Sigmoid colon (tissue), 4 donors: ENCODE measurements at regions not wholly inside any gene's neighbourhood (a gene's known extent, or its start where the extent isn't known, plus 50 kb on each side); places are given as distances from the start of the nearest gene placed in this dataset.
"Not testable (repeated sequence)": the region's sequence is repeated elsewhere in the genome, so short reads cannot be mapped to it uniquely, and the experiment has no call there.

ENCODE experiments used
- EP300 ChIP-seq, 4 donors: sonication (generic); formaldehyde crosslinking; IDR thresholded peaks; one replicate each; pipeline ENCODE4 v1.6.1; 2017; ENCODE audit warnings: antibody characterized with exemption in 4 of 4
- POLR2A ChIP-seq, 2 donors: fragments of 450-650 bp; IDR thresholded peaks; one replicate each; pipeline ENCODE4 v1.6.1; 2016; ENCODE audit warnings: antibody characterized with exemption in 2 of 2, mild to moderate bottlenecking in 2 of 2, moderate library complexity in 2 of 2
- TF ChIP-seq, protein P1 (sequence below), 4 experiments: fragments of 450-650 bp in 3 of 4; fragments of 200-600 bp in 1 of 4; IDR thresholded peaks; one replicate each; pipeline ENCODE4 v1.5.1; 2016 to 2019; ENCODE audit warnings: antibody characterized with exemption in 4 of 4, mild to moderate bottlenecking in 3 of 4, moderate library complexity in 2 of 4

GRCh38 chr10:106015369-106016199 is 1148.9 kb downstream of the SORCS1 start:
- TF ChIP-seq, protein P1, sequence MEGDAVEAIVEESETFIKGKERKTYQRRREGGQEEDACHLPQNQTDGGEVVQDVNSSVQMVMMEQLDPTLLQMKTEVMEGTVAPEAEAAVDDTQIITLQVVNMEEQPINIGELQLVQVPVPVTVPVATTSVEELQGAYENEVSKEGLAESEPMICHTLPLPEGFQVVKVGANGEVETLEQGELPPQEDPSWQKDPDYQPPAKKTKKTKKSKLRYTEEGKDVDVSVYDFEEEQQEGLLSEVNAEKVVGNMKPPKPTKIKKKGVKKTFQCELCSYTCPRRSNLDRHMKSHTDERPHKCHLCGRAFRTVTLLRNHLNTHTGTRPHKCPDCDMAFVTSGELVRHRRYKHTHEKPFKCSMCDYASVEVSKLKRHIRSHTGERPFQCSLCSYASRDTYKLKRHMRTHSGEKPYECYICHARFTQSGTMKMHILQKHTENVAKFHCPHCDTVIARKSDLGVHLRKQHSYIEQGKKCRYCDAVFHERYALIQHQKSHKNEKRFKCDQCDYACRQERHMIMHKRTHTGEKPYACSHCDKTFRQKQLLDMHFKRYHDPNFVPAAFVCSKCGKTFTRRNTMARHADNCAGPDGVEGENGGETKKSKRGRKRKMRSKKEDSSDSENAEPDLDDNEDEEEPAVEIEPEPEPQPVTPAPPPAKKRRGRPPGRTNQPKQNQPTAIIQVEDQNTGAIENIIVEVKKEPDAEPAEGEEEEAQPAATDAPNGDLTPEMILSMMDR (IDR thresholded peaks at IDR 0.05) = not testable (repeated sequence)
- TF ChIP-seq POLR2A, EP300 (IDR thresholded peaks at IDR 0.05): not testable (repeated sequence)
